ENCODE measurements at regions not wholly inside any gene's neighbourhood (a gene's known extent, or its start where the extent isn't known, plus 50 kb on each side); places are given as distances from the start of the nearest gene placed in this dataset.

GRCh38 chr14:101503431-101504095 lies 57.7 kb upstream of the DIO3 start:
- no peak for TF ChIP-seq CTCF (IDR thresholded peaks at IDR 0.05; ENCODE audit: insufficient read depth, low read depth, low read length)
- no peak for TF ChIP-seq EZH2 (IDR thresholded peaks at IDR 0.05; ENCODE audit: insufficient read depth, low read length)

All from astrocyte (in vitro differentiated cells and primary cell).